OCI-LY3 (cell line): ENCODE measurements at regions not wholly inside any gene's neighbourhood (a gene's known extent, or its start where the extent isn't known, plus 50 kb on each side); places are given as distances from the start of the nearest gene placed in this dataset.
A peak's percentile ranks its signal among the peaks of the same experiment; 100 is the strongest.
"Not testable (repeated sequence)": the region's sequence is repeated elsewhere in the genome, so short reads cannot be mapped to it uniquely, and the experiment has no call there.

Experiments used
- H2AFZ ChIP-seq: fragments of 200-600, 300-600 bp; shearing (Covaris generic); 2 replicates; pipeline ENCODE4 v1.6.0; 2014; ENCODE audit warnings: antibody characterized with exemption, low read depth, low read length
- H3K27ac ChIP-seq: fragments of 200-600, 300-600 bp; sonication (generic); 2 replicates; pipeline ENCODE4 v1.5.1; 2014; ENCODE audit warnings: mild to moderate bottlenecking, low read length, moderate library complexity, mixed read lengths
- H3K27me3 ChIP-seq: fragments of 200-600, 300-600 bp; sonication (generic); 2 replicates; pipeline ENCODE4 v1.6.1; 2014; ENCODE audit warnings: low read depth, low read length, mixed read lengths
- H3K36me3 ChIP-seq: fragments of 200-600, 300-600 bp; sonication (generic); replicated peaks from 2 replicates; pipeline ENCODE3; 2014; ENCODE audit warnings: low read depth, low read length, mixed read lengths
- H3K4me1 ChIP-seq: fragments of 300-600, 200-600 bp; sonication (generic); 2 replicates; pipeline ENCODE4 v1.6.1; 2014; ENCODE audit warnings: low read length, mixed read lengths
- H3K4me2 ChIP-seq: fragments of 200-600, 300-600 bp; sonication (generic); 2 replicates; pipeline ENCODE4 v1.6.1; 2014; ENCODE audit warnings: low read length, mixed read lengths
- H3K4me3 ChIP-seq: fragments of 300-600, 200-600 bp; sonication (generic); 2 replicates; pipeline ENCODE4 v1.5.1; 2014; ENCODE audit warnings: antibody characterized with exemption, mild to moderate bottlenecking, low read length, moderate library complexity
- H3K79me2 ChIP-seq: fragments of 300-600, 200-600 bp; shearing (Covaris generic); 2 replicates; pipeline ENCODE4 v1.6.1; 2014; ENCODE audit warnings: mild to moderate bottlenecking, low read length, mixed read lengths
- H3K9ac ChIP-seq: fragments of 300-600, 200-600 bp; shearing (Covaris generic); 2 replicates; pipeline ENCODE4 v1.6.0; 2014; ENCODE audit warnings: mild to moderate bottlenecking, low read length, moderate library complexity
- H3K9me3 ChIP-seq: fragments of 200-600, 300-600 bp; shearing (Covaris generic); 2 replicates; pipeline ENCODE4 v1.6.1; 2014; ENCODE audit warnings: low read length, mixed read lengths; ENCODE audit not compliant: insufficient read depth
- H4K20me1 ChIP-seq: fragments of 200-600, 300-600 bp; sonication (generic); 2 replicates; pipeline ENCODE4 v1.6.1; 2016; ENCODE audit warnings: low read length, mixed read lengths; ENCODE audit not compliant: insufficient read depth
- TF ChIP-seq, protein P1 (sequence below): fragments of 200-600, 300-600 bp; sonication (generic); IDR thresholded peaks from 2 replicates; pipeline ENCODE4 v1.5.1; 2014; ENCODE audit warnings: antibody characterized with exemption, low read length, low read depth

DNA sequence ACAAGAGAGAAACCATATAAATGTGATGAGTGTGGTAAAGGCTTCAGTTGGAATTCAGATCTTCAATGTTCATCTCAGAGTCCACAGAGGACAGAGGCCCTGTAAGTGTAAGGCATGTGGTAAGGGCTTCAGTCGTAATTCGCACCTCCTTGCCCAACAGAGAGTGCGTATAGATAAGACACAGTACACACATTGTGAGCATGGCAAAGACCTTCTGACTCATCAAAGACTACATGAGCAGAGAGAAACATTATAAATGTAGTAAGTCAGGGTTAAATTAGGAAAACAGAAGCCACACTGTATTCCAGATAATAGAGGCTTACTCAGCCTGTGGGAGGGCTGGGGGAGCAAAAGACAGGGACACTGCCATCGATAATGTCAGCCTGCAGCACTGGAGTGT is 98.1 kb upstream of the GPR39 start:
- not testable (repeated sequence) for H3K27me3 ChIP-seq, H3K36me3 ChIP-seq, H3K9me3 ChIP-seq, H3K4me1 ChIP-seq, H3K9ac ChIP-seq, H3K4me3 ChIP-seq, H4K20me1 ChIP-seq, H3K79me2 ChIP-seq, H3K27ac ChIP-seq, H3K4me2 ChIP-seq, H2AFZ ChIP-seq

DNA sequence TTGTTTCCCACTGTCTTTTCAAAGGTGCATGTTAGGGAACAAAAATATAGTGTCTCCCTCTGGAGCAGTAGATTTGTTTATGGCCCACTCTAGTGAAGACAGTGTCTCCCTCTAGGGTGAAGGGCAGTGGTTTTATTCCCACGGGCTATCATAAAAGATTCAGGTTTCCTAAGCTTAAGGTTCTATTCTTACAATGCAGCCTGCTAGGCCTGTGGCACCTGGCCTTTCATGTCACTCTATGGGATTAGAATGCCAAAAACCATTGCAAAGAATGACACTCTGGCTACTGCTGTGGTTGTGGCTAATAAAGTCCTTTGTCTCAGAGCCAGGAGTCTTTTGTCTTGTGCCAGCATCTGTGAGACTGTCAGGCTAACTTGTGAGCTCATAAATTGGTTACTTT is 92.6 kb upstream of the GPR39 start:
- H3K4me2 ChIP-seq, H3K27me3 ChIP-seq, H3K27ac ChIP-seq, H3K79me2 ChIP-seq, H2AFZ ChIP-seq, H4K20me1 ChIP-seq, H3K9me3 ChIP-seq, H3K4me1 ChIP-seq, H3K9ac ChIP-seq, H3K4me3 ChIP-seq, H3K36me3 ChIP-seq: not testable (repeated sequence)

DNA sequence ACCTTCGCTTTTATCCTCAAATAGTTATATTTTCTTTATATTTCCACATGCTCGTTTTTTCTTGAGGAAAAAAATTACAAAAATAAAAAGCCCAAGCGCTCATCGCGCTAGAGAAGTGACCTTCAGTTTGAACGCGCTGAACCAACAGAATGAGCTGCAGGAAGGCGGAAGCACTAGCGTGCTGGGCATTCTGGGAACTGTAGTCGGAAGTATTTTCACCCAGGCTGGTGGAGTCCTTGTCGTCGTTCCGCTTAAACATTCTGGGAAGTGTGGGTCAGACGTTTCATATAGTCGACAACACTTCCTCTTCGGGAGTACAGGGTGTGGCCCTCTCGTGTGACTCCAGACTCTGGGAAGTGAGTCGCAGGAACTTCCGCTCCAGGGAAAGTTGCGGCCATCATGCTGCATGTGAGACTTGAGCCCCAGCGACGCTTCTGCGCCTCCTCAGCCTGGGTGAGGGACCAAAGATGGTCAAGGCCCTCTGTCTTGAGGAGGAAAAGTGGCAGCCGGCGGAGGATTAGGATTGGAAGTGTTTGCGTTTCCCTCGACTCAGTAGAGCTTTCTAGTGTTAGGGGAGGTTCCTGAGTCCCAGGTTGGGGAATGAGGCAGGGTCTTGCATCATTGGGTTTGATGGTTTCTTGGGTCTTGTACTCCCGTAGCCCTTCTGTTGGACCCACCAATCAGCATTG is 84.1 kb upstream of the GPR39 start:
- H3K27me3 ChIP-seq, H4K20me1 ChIP-seq, H3K4me1 ChIP-seq, H3K27ac ChIP-seq, H3K4me3 ChIP-seq, H3K36me3 ChIP-seq, H3K9me3 ChIP-seq, H3K9ac ChIP-seq, H2AFZ ChIP-seq, H3K79me2 ChIP-seq, H3K4me2 ChIP-seq: not testable (repeated sequence)

DNA sequence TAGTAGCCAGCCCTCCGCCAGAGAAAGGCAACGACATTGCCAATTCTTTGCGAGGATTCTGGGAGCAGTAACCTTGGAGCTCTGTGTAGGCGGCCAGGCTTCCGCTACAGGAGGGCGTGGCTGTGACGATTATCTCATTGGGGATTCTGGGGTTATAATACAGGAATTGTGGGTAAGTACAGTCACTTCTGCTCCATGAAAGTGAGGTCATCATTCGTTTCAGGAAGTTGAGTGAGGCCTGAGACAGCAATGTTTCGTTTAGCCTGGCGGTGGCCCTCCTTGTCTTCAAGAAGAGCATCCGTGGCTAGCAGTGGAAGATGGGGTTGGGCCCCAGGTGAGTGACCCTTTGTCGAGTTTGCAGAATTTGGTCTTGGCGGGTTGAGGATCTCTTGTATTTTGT is 79.5 kb upstream of the GPR39 start:
- H3K27me3 ChIP-seq, H3K79me2 ChIP-seq, H3K27ac ChIP-seq, H3K4me3 ChIP-seq, H3K4me1 ChIP-seq, H3K9me3 ChIP-seq, H3K9ac ChIP-seq, H3K4me2 ChIP-seq, H4K20me1 ChIP-seq, H2AFZ ChIP-seq, H3K36me3 ChIP-seq: not testable (repeated sequence)

DNA sequence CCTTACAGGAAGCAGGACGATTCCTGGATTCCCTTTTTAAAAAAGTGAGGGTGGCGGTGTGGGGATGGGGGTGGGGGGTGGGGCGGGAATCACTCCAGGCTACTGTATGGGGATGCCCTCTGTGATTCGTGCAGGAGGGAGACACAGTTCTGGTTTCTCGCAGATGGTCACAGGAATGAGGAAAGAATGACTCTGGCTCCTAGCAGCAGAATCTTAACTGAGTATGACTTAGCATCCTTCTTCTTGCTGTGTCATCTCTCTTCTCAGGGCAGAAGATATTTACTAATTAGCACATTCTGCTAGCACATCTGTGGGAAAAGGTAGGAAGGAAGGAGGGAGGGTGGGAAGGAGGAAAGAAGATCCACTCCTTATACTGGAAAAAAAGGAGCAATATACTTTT is 78.8 kb upstream of the GPR39 start:
- not testable (repeated sequence) for H3K79me2 ChIP-seq

DNA sequence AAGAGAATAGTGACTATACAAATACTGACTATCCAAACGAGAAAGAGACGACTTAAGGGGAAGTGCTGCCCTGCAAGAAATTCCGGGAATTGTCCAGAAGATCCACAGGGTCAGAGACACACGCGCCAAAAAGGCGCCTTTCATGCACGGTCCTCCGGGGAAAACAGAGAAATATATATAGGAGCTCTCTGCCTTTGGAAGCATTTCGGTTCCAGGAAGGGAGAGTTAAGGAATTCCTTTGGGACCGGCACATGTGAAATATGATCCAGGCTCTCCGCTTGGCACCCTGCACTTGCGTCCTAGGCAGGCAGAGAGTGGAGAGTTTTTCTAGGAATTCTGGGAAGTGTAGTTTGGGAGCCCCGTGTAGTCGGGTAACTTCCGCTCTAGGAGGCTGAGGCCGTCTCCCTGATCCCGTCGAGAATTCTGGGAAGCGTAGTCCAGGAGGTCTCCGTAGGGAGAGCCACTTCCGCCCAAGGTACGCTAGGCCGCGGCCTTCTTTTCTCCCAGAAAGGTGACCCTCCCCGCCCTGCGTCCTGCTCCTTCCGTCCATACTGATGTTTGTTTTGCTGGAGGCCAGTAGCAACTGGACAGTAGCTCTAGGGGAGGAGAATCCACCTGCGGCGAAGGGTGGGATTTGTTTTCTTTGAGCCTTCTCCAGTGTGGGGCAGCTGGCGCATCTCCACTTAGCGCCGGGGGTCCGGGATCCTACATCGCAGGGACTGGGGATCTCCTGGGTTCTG is 69.4 kb upstream of the GPR39 start:
- H3K27ac ChIP-seq, H3K4me2 ChIP-seq, H3K27me3 ChIP-seq, H2AFZ ChIP-seq, H3K4me1 ChIP-seq, H3K79me2 ChIP-seq, H3K4me3 ChIP-seq, H3K9ac ChIP-seq, H3K36me3 ChIP-seq, H3K9me3 ChIP-seq, H4K20me1 ChIP-seq: not testable (repeated sequence)

More for the DNA sequence above, 78.8 kb upstream of the GPR39 start:
- H3K4me1 ChIP-seq, H3K27ac ChIP-seq, H3K4me3 ChIP-seq, H2AFZ ChIP-seq, H3K36me3 ChIP-seq, H3K27me3 ChIP-seq, H3K9me3 ChIP-seq, H3K9ac ChIP-seq, H3K4me2 ChIP-seq, H4K20me1 ChIP-seq: not testable (repeated sequence)

DNA sequence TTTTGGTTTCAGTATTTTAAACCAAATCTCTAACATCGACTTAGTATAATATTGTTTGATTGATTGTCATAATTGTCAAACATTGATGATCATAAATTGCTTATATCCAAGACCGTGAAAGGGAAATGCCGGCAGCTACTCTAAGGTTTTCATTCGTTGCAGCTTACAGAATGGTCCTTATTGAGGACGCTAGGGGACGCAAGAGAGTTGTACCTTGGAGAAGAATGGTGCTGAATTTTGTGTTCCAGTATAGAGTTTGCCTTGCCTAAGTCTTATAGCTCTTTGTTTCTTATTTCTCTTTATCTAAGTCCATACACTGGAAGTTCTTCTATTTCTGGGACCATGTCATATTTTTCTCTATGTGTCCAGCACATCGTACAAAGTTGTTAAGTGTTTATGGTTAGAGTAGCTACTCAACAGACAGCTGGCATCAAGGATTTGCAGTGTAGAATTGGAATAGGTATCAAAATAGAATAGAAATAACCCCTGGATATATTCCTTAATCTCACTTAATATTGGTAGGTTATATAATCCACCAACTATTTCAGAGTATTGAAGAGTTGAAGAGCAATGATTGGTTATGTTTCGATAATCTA is 67.4 kb upstream of the GPR39 start:
- not testable (repeated sequence) for H3K4me3 ChIP-seq, H3K9ac ChIP-seq, H3K36me3 ChIP-seq, H3K27ac ChIP-seq, H3K4me2 ChIP-seq, H4K20me1 ChIP-seq, H2AFZ ChIP-seq, H3K27me3 ChIP-seq, H3K9me3 ChIP-seq, H3K4me1 ChIP-seq, H3K79me2 ChIP-seq
- TF ChIP-seq, protein P1, sequence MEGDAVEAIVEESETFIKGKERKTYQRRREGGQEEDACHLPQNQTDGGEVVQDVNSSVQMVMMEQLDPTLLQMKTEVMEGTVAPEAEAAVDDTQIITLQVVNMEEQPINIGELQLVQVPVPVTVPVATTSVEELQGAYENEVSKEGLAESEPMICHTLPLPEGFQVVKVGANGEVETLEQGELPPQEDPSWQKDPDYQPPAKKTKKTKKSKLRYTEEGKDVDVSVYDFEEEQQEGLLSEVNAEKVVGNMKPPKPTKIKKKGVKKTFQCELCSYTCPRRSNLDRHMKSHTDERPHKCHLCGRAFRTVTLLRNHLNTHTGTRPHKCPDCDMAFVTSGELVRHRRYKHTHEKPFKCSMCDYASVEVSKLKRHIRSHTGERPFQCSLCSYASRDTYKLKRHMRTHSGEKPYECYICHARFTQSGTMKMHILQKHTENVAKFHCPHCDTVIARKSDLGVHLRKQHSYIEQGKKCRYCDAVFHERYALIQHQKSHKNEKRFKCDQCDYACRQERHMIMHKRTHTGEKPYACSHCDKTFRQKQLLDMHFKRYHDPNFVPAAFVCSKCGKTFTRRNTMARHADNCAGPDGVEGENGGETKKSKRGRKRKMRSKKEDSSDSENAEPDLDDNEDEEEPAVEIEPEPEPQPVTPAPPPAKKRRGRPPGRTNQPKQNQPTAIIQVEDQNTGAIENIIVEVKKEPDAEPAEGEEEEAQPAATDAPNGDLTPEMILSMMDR: peak; percentile 48

DNA sequence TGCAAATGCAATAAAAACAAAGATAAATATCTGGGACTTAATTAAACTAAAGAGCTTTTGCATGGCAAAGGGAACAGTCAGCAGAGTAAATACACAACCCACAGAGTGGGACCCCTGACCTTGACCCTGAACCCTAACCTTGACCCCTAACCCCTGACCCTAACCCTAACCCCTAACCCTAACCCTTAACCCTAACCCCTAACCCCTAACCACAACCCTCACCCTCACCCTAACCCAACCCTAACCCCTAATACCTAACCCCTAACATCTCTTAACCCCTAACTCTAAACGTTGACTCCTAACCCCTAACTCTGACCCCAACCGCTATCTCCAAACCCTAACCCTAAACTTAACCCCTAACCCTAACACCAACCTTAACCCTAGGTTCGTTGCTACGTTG is 64.9 kb upstream of the GPR39 start:
- H3K9ac ChIP-seq, H3K27ac ChIP-seq, H3K4me3 ChIP-seq, H3K79me2 ChIP-seq, H3K36me3 ChIP-seq, H3K27me3 ChIP-seq, H3K4me2 ChIP-seq, H3K9me3 ChIP-seq, H4K20me1 ChIP-seq, H3K4me1 ChIP-seq, H2AFZ ChIP-seq: not testable (repeated sequence)
